ENCODE measurements at regions not wholly inside any gene's neighbourhood (a gene's known extent, or its start where the extent isn't known, plus 50 kb on each side); places are given as distances from the start of the nearest gene placed in this dataset.

GRCh38 chr5:6825678-6826244, 112.5 kb downstream of the TENT4A start:
- H3K27ac ChIP-seq (ENCODE audit: low read depth, low read length, poor library complexity, severe bottlenecking), result no peak overlapping the region
- no peak for DNase-seq (ENCODE audit: low spot score)
- TF ChIP-seq EZH2 (IDR thresholded peaks at IDR 0.05; ENCODE audit: borderline replicate concordance, low read depth, low read length, poor library complexity, severe bottlenecking), result no peak
- TF ChIP-seq, protein P1, sequence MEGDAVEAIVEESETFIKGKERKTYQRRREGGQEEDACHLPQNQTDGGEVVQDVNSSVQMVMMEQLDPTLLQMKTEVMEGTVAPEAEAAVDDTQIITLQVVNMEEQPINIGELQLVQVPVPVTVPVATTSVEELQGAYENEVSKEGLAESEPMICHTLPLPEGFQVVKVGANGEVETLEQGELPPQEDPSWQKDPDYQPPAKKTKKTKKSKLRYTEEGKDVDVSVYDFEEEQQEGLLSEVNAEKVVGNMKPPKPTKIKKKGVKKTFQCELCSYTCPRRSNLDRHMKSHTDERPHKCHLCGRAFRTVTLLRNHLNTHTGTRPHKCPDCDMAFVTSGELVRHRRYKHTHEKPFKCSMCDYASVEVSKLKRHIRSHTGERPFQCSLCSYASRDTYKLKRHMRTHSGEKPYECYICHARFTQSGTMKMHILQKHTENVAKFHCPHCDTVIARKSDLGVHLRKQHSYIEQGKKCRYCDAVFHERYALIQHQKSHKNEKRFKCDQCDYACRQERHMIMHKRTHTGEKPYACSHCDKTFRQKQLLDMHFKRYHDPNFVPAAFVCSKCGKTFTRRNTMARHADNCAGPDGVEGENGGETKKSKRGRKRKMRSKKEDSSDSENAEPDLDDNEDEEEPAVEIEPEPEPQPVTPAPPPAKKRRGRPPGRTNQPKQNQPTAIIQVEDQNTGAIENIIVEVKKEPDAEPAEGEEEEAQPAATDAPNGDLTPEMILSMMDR (conservative IDR thresholded peaks at IDR 0.05; ENCODE audit: low read depth, low read length), result no peak
- H3K4me1 ChIP-seq (ENCODE audit: insufficient read depth, low read length, poor library complexity, severe bottlenecking), result no peaks in the 10 kb centered on the region
- POLR2A ChIA-PET (ENCODE audit: low non-redundant PET), result no interaction called here
- peaks cover 28% of the 10 kb centered on the region for H3K27me3 ChIP-seq (replicated peaks; ENCODE audit: insufficient read depth, low read depth, low read length, poor library complexity)
- H3K36me3 ChIP-seq (ENCODE audit: insufficient read depth, low read length, poor library complexity, severe bottlenecking), result no peaks in the 10 kb centered on the region
- H3K9me3 ChIP-seq (ENCODE audit: low read depth, low read length, poor library complexity, severe bottlenecking), result no peaks in the 10 kb centered on the region
- H3K4me3 ChIP-seq (ENCODE audit: low read depth, low read length, poor library complexity, severe bottlenecking), result no peak overlapping the region
- BruUV-seq (replicated peaks), result no TSS peak
- intact Hi-C loops (cut with micrococcal nuclease; ENCODE audit: unreplicated experiment), result no loop called here
- CTCF ChIA-PET, result no interaction called here

DNA sequence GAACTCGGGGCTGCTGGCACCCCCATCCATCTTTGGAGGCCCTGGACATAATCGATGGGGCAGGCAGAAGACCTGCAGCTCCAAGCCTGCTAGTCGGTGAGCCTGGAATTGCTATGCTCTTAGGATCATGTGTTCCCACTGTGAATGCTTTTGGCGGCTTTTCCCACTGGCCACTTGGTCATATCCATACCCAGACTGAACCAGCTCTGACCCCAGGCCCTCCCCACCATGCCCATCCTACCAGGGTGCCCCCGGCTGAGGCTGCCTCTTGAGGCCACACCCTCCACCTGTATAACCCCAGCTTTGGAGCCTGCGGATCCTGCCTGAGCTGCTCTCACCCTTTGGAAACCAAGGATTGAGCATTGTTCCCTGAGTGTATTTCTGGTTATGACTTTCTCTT, 113.5 kb downstream of the TENT4A start:
- TF ChIP-seq EZH2 (IDR thresholded peaks at IDR 0.05; ENCODE audit: borderline replicate concordance, low read depth, low read length, poor library complexity, severe bottlenecking), result no peak
- TF ChIP-seq, protein P1 (conservative IDR thresholded peaks at IDR 0.05; ENCODE audit: low read depth, low read length), result no peak
- CTCF ChIA-PET, result no interaction called here
- intact Hi-C loops (cut with micrococcal nuclease; ENCODE audit: unreplicated experiment), result no loop called here

GRCh38 chr5:6827526-6828219, 114.4 kb downstream of the TENT4A start:
- Histone ChIP-seq H3K36me3 (ENCODE audit: insufficient read depth, low read length, poor library complexity, severe bottlenecking) (no peaks in the 10 kb centered on the region), H3K9me3 (ENCODE audit: low read depth, low read length, poor library complexity, severe bottlenecking) (no peaks in the 10 kb centered on the region), H3K4me3 (ENCODE audit: low read depth, low read length, poor library complexity, severe bottlenecking) (no peak overlapping the region), H3K27me3 (replicated peaks; ENCODE audit: insufficient read depth, low read depth, low read length, poor library complexity) (peaks cover 28% of the 10 kb centered on the region), H3K4me1 (ENCODE audit: insufficient read depth, low read length, poor library complexity, severe bottlenecking) (no peaks in the 10 kb centered on the region), H3K27ac (ENCODE audit: low read depth, low read length, poor library complexity, severe bottlenecking) (no peak overlapping the region)
- no peak for DNase-seq (ENCODE audit: low spot score)
- BruUV-seq (replicated peaks), result no TSS peak
- TF ChIP-seq EZH2 (IDR thresholded peaks at IDR 0.05; ENCODE audit: borderline replicate concordance, low read depth, low read length, poor library complexity, severe bottlenecking), result no peak
- TF ChIP-seq, protein P1 (conservative IDR thresholded peaks at IDR 0.05; ENCODE audit: low read depth, low read length), result no peak
- POLR2A ChIA-PET (ENCODE audit: low non-redundant PET), result no interaction called here
- CTCF ChIA-PET, result interaction anchor here (0.6 kb wide), 1 partner anchor 189 kb away, joined by 8 read pairs; no protein-coding TSS in a partner anchor
- intact Hi-C loops (cut with micrococcal nuclease; ENCODE audit: unreplicated experiment), result no loop called here

More for the DNA sequence above, 113.5 kb downstream of the TENT4A start:
- no TSS peak for BruUV-seq (replicated peaks)
- H3K27me3 ChIP-seq (replicated peaks; ENCODE audit: insufficient read depth, low read depth, low read length, poor library complexity), result peaks cover 28% of the 10 kb centered on the region
- H3K4me3 ChIP-seq (ENCODE audit: low read depth, low read length, poor library complexity, severe bottlenecking), result no peak overlapping the region
- POLR2A ChIA-PET (ENCODE audit: low non-redundant PET), result no interaction called here
- no peak overlapping the region for H3K27ac ChIP-seq (ENCODE audit: low read depth, low read length, poor library complexity, severe bottlenecking)
- H3K9me3 ChIP-seq (ENCODE audit: low read depth, low read length, poor library complexity, severe bottlenecking), result no peaks in the 10 kb centered on the region
- no peaks in the 10 kb centered on the region for H3K4me1 ChIP-seq (ENCODE audit: insufficient read depth, low read length, poor library complexity, severe bottlenecking)
- no peak for DNase-seq (ENCODE audit: low spot score)
- no peaks in the 10 kb centered on the region for H3K36me3 ChIP-seq (ENCODE audit: insufficient read depth, low read length, poor library complexity, severe bottlenecking)

Measured in A673 (cell line).